Caco-2 (cell line): ENCODE measurements at regions not wholly inside any gene's neighbourhood (a gene's known extent, or its start where the extent isn't known, plus 50 kb on each side); places are given as distances from the start of the nearest gene placed in this dataset.

Experiments
- BruUV-seq: library from RNA; stranded (reverse); fragments of 400-500 nt; replicated peaks from 2 replicates; lab custom pipeline; 2021; lab: Mats Ljungman, UMichigan
- CTCF ChIA-PET: fragments of 300-600 bp; sonication (Branson Sonifier 250); formaldehyde crosslinking; loops from one replicate; lab custom pipeline; 2022; ENCODE audit warnings: antibody characterized with exemption; lab: Charles Lee
- POLR2A ChIA-PET: fragments of 300-600 bp; sonication (Branson Sonifier 250); formaldehyde crosslinking; loops from one replicate; lab custom pipeline; 2022; ENCODE audit warnings: antibody characterized with exemption; lab: Charles Lee
- DNase-seq, 2 experiments: peaks; one replicate each; pipeline versions ENCODE4 v3.0.0 to v3.0.0-alpha.2; 2020 to 2022
- H3K27me3 ChIP-seq: replicated peaks from 2 replicates; pipeline ENCODE4 v1.6.0; 2011; ENCODE audit warnings: low read length; ENCODE audit not compliant: control insufficient read depth, insufficient read depth
- H3K36me3 ChIP-seq: 2 replicates; pipeline ENCODE4 v1.5.1; 2011; ENCODE audit warnings: low read length; ENCODE audit not compliant: control insufficient read depth, insufficient read depth
- H3K4me1 ChIP-seq: fragments of 250-450 bp; sonication (Bioruptor Pico); 2 replicates; pipeline ENCODE4 v1.5.1; 2020; ENCODE audit warnings: mild to moderate bottlenecking
- H3K4me3 ChIP-seq: 2 replicates; pipeline ENCODE4 v1.5.1; 2011; ENCODE audit warnings: low read depth, mild to moderate bottlenecking, control low read depth, low read length
- H3K9me3 ChIP-seq: fragments of 250-450 bp; sonication (Bioruptor Pico); 2 replicates; pipeline ENCODE4 v1.5.1; 2020; ENCODE audit warnings: mild to moderate bottlenecking, moderate library complexity
- H3K27ac Mint-ChIP-seq: one replicate; pipeline ENCODE4 v1.8.0; 2022; ENCODE audit warnings: mixed read lengths; ENCODE audit not compliant: unreplicated experiment
- H3K27me3 Mint-ChIP-seq: one replicate; pipeline ENCODE4 v1.8.0; 2022; ENCODE audit warnings: mixed read lengths; ENCODE audit not compliant: insufficient read depth, unreplicated experiment
- H3K36me3 Mint-ChIP-seq: one replicate; pipeline ENCODE4 v1.8.0; 2022; ENCODE audit warnings: mild to moderate bottlenecking, mixed read lengths; ENCODE audit not compliant: insufficient read depth, unreplicated experiment
- H3K4me1 Mint-ChIP-seq: one replicate; pipeline ENCODE4 v1.8.0; 2022; ENCODE audit warnings: low read depth, mixed read lengths; ENCODE audit not compliant: unreplicated experiment
- H3K4me3 Mint-ChIP-seq: one replicate; pipeline ENCODE4 v1.8.0; 2022; ENCODE audit warnings: mild to moderate bottlenecking, moderate library complexity, mixed read lengths; ENCODE audit not compliant: unreplicated experiment
- H3K9me3 Mint-ChIP-seq: one replicate; pipeline ENCODE4 v1.8.0; 2022; ENCODE audit warnings: mixed read lengths; ENCODE audit not compliant: unreplicated experiment
- CTCF ChIP-seq, 2 experiments: fragments of 200-600 bp in 1 of 2; IDR thresholded peaks; 1 replicate in 1 of 2; 2 replicates in 1 of 2; pipeline versions ENCODE4 v1.5.1 to v1.8.0; 2011 to 2022; ENCODE audit warnings: antibody characterized with exemption in 1 of 2, control low read depth in 1 of 2, inconsistent platforms in 1 of 2, low read depth in 1 of 2, low read length in 1 of 2, mild to moderate bottlenecking in 1 of 2, moderate library complexity in 1 of 2; ENCODE audit not compliant: insufficient read depth in 1 of 2, severe bottlenecking in 1 of 2, unreplicated experiment in 1 of 2
- intact Hi-C: fragments of 100-400 bp; cut with micrococcal nuclease; formaldehyde crosslinking; loops from one replicate; pipeline ENCODE4 v1.10.0; 2022; ENCODE audit not compliant: unreplicated experiment

GRCh38 chr21:41634211-41634694, 126.3 kb upstream of the TMPRSS2 start:
- intact Hi-C loops, result loop anchor here (1.0 to 2.0 kb wide), 2 partner anchors 21 to 45 kb away; no protein-coding TSS in a partner anchor
- H3K27me3 ChIP-seq, result no peaks in the 10 kb centered on the region
- Mint-ChIP-seq H3K27me3 (no peaks in the 10 kb centered on the region), H3K4me1 (peaks cover 24% of the 10 kb centered on the region), H3K27ac (peak overlapping the region; percentile 36), H3K9me3 (peaks cover 36% of the 10 kb centered on the region), H3K36me3 (peaks cover 6% of the 10 kb centered on the region), H3K4me3 (peak overlapping the region; percentile 2)
- ChIA-PET POLR2A (interaction anchor here (0.6 to 0.8 kb wide), 2 partner anchors 44 to 46 kb away, joined by 4 to 6 read pairs; no protein-coding TSS in a partner anchor), CTCF (interaction anchor here (0.5 to 2.1 kb wide), 8 partner anchors 19 to 502 kb away, joined by 3 to 10 read pairs (median 3); no protein-coding TSS in a partner anchor)
- no peaks in the 10 kb centered on the region for H3K36me3 ChIP-seq
- DNase-seq, result peak; percentile 81 to 93
- TF ChIP-seq CTCF (IDR thresholded peaks at IDR 0.05; ENCODE audit: insufficient read depth in 1 of 2, low read depth in 1 of 2, low read length in 1 of 2, severe bottlenecking in 1 of 2, unreplicated experiment in 1 of 2), result no peak
- no TSS peak for BruUV-seq
- H3K4me3 ChIP-seq, result no peak overlapping the region
- peaks cover 9% of the 10 kb centered on the region; the same call in 1 of the 2 replicates for H3K9me3 ChIP-seq
- peaks cover 30% of the 10 kb centered on the region for H3K4me1 ChIP-seq

- no peaks in the 10 kb centered on the region for H3K27me3 Mint-ChIP-seq
- intact Hi-C loops, result loop anchor here (1.0 to 2.0 kb wide), 2 partner anchors 20 to 45 kb away; no protein-coding TSS in a partner anchor
- H3K4me1 Mint-ChIP-seq, result peaks cover 24% of the 10 kb centered on the region
- H3K27me3 ChIP-seq, result no peaks in the 10 kb centered on the region
- peaks cover 8% of the 10 kb centered on the region; the same call in 1 of the 2 replicates for H3K9me3 ChIP-seq
- H3K36me3 ChIP-seq, result no peaks in the 10 kb centered on the region
- peaks cover 36% of the 10 kb centered on the region for H3K9me3 Mint-ChIP-seq
- H3K4me1 ChIP-seq, result peaks cover 30% of the 10 kb centered on the region
- peak overlapping the region; percentile 36 for H3K27ac Mint-ChIP-seq
- H3K4me3 Mint-ChIP-seq, result no peak overlapping the region
- TF ChIP-seq CTCF (IDR thresholded peaks at IDR 0.05; ENCODE audit: insufficient read depth in 1 of 2, low read depth in 1 of 2, low read length in 1 of 2, severe bottlenecking in 1 of 2, unreplicated experiment in 1 of 2), result no peak
- peaks cover 6% of the 10 kb centered on the region for H3K36me3 Mint-ChIP-seq
- CTCF ChIA-PET, result interaction anchor here (0.5 to 2.1 kb wide), 8 partner anchors 19 to 503 kb away, joined by 3 to 10 read pairs (median 3); no protein-coding TSS in a partner anchor
- POLR2A ChIA-PET, result interaction anchor here (0.6 to 0.8 kb wide), 2 partner anchors 45 to 47 kb away, joined by 4 to 6 read pairs; no protein-coding TSS in a partner anchor
- H3K4me3 ChIP-seq, result no peak overlapping the region
- DNase-seq, result no peak
- BruUV-seq, result no TSS peak
These were observed 125.7 kb upstream of the TMPRSS2 start for GRCh38 chr21:41633627-41634026.

GRCh38 chr21:41632748-41633475, 125.0 kb upstream of the TMPRSS2 start:
- no peak overlapping the region for H3K4me3 Mint-ChIP-seq
- ChIA-PET CTCF (interaction anchor here (0.9 kb wide), 1 partner anchor 23 kb away, joined by 4 read pairs; no protein-coding TSS in a partner anchor), POLR2A (no interaction called here)
- H3K27me3 Mint-ChIP-seq, result no peaks in the 10 kb centered on the region
- H3K36me3 Mint-ChIP-seq, result peaks cover 6% of the 10 kb centered on the region
- no TSS peak for BruUV-seq
- DNase-seq, result no peak
- no peak overlapping the region for H3K4me3 ChIP-seq
- H3K27me3 ChIP-seq, result no peaks in the 10 kb centered on the region
- no peak overlapping the region for H3K27ac Mint-ChIP-seq
- H3K9me3 Mint-ChIP-seq, result peaks cover 32% of the 10 kb centered on the region
- H3K4me1 ChIP-seq, result peaks cover 30% of the 10 kb centered on the region
- no peak for TF ChIP-seq CTCF (IDR thresholded peaks at IDR 0.05; ENCODE audit: insufficient read depth in 1 of 2, low read depth in 1 of 2, low read length in 1 of 2, severe bottlenecking in 1 of 2, unreplicated experiment in 1 of 2)
- intact Hi-C loops, result no loop called here
- H3K36me3 ChIP-seq, result no peaks in the 10 kb centered on the region
- H3K4me1 Mint-ChIP-seq, result peaks cover 24% of the 10 kb centered on the region
- peaks cover 4% of the 10 kb centered on the region; the same call in 1 of the 2 replicates for H3K9me3 ChIP-seq
